KMS-11 (cell line): ENCODE measurements at regions not wholly inside any gene's neighbourhood (a gene's known extent, or its start where the extent isn't known, plus 50 kb on each side); places are given as distances from the start of the nearest gene placed in this dataset.

Source experiments
- H2AFZ ChIP-seq: fragments of 200-600 bp; sonication (generic); 2 replicates; pipeline ENCODE4 v1.6.1; 2016; ENCODE audit warnings: antibody characterized with exemption, mixed run types, low read depth
- H3K27ac ChIP-seq: fragments of 200-600 bp; sonication (generic); 2 replicates; pipeline ENCODE4 v1.6.1; 2016; ENCODE audit warnings: mild to moderate bottlenecking, mixed run types
- H3K27me3 ChIP-seq: fragments of 200-600 bp; sonication (generic); 2 replicates; pipeline ENCODE4 v1.6.1; 2017; ENCODE audit warnings: mild to moderate bottlenecking, low read depth, mixed run types, moderate library complexity; ENCODE audit not compliant: insufficient read depth
- H3K36me3 ChIP-seq: fragments of 200-600 bp; sonication (generic); 2 replicates; pipeline ENCODE4 v1.6.1; 2017; ENCODE audit warnings: mild to moderate bottlenecking, mixed run types; ENCODE audit not compliant: insufficient read depth
- H3K4me1 ChIP-seq: fragments of 200-600 bp; sonication (generic); 2 replicates; pipeline ENCODE4 v1.6.1; 2016; ENCODE audit warnings: mild to moderate bottlenecking, low read depth, mixed run types; ENCODE audit not compliant: poor library complexity, severe bottlenecking
- H3K4me2 ChIP-seq: fragments of 200-600 bp; sonication (generic); 2 replicates; pipeline ENCODE4 v1.7.0; 2016; ENCODE audit warnings: mild to moderate bottlenecking, mixed run types
- H3K4me3 ChIP-seq: fragments of 200-600 bp; sonication (generic); IDR thresholded peaks from 2 replicates; pipeline ENCODE4 v1.6.1; 2017; ENCODE audit warnings: low read depth, low read length, mixed read lengths; ENCODE audit not compliant: insufficient read depth
- H3K79me2 ChIP-seq: fragments of 200-600 bp; sonication (generic); 2 replicates; pipeline ENCODE4 v1.6.1; 2016; ENCODE audit warnings: low read depth, mixed run types; ENCODE audit not compliant: insufficient read depth
- H3K9ac ChIP-seq: fragments of 200-600 bp; sonication (generic); 2 replicates; pipeline ENCODE4 v1.6.1; 2016; ENCODE audit warnings: mild to moderate bottlenecking, mixed run types
- H4K20me1 ChIP-seq: fragments of 200-600 bp; sonication (generic); 2 replicates; pipeline ENCODE4 v1.6.1; 2016; ENCODE audit warnings: mild to moderate bottlenecking, mixed run types; ENCODE audit not compliant: insufficient read depth
- TF ChIP-seq, protein P1 (sequence below): fragments of 200-600 bp; sonication (generic); conservative IDR thresholded peaks from 2 replicates; pipeline ENCODE4 v1.6.1; 2017; ENCODE audit warnings: low read depth, mild to moderate bottlenecking, antibody characterized with exemption, low read length, moderate library complexity, mixed read lengths

DNA sequence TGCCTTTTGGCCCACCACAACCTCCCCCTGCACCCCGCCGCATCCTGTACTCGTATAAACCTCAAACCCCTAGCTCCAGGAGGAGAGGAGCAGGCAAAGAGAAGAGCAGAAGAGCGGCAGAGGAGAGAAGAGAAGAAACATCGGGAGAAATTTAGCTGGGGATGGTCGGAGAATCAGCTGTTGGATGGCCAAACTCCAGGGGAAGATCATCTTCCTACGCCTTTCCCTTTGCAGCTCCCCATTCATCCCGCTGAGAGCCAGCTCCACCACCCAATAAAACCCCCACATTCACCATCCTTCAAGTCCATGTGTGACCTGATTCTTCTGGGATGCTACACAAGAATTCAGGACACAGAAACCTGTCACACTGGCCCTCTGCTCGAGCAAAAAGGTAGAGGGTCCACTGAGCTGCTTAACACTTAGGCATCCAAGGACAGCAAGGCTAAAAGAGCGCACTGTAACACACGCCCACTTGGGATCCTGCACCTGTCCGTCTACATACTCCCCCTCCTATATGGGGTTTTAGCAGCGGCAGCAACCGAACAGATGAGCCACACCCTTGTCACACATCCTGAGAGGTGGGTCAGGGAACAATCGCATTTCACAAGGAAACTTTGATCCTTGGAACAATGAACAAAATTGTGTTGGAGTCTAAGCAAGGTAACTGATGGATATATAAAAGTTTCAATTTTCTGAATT lies 51.6 kb upstream of the MIR17HG start:
- no peak overlapping the region for H3K27ac ChIP-seq

GRCh38 chr13:91297503-91297902 lies 50.0 kb upstream of the MIR17HG start:
- TF ChIP-seq, protein P1, sequence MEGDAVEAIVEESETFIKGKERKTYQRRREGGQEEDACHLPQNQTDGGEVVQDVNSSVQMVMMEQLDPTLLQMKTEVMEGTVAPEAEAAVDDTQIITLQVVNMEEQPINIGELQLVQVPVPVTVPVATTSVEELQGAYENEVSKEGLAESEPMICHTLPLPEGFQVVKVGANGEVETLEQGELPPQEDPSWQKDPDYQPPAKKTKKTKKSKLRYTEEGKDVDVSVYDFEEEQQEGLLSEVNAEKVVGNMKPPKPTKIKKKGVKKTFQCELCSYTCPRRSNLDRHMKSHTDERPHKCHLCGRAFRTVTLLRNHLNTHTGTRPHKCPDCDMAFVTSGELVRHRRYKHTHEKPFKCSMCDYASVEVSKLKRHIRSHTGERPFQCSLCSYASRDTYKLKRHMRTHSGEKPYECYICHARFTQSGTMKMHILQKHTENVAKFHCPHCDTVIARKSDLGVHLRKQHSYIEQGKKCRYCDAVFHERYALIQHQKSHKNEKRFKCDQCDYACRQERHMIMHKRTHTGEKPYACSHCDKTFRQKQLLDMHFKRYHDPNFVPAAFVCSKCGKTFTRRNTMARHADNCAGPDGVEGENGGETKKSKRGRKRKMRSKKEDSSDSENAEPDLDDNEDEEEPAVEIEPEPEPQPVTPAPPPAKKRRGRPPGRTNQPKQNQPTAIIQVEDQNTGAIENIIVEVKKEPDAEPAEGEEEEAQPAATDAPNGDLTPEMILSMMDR: no peak
- Histone ChIP-seq H3K36me3 (no peaks in the 10 kb centered on the region), H2AFZ (no peak overlapping the region)

More for the DNA sequence above, 51.6 kb upstream of the MIR17HG start:
- Histone ChIP-seq H3K79me2 (no peaks in the 10 kb centered on the region), H3K9ac (no peak overlapping the region), H2AFZ (no peak overlapping the region), H3K4me3 (no peak overlapping the region), H3K4me1 (no peaks in the 10 kb centered on the region), H3K36me3 (no peaks in the 10 kb centered on the region), H3K4me2 (no peak overlapping the region), H3K27me3 (no peaks in the 10 kb centered on the region), H4K20me1 (no peaks in the 10 kb centered on the region)
- TF ChIP-seq, protein P1: no peak

More at GRCh38 chr13:91297503-91297902, 50.0 kb upstream of the MIR17HG start:
- Histone ChIP-seq H3K4me1 (no peaks in the 10 kb centered on the region), H3K4me3 (no peak overlapping the region), H3K9ac (no peak overlapping the region), H3K27ac (no peak overlapping the region), H3K27me3 (no peaks in the 10 kb centered on the region), H3K4me2 (no peak overlapping the region), H4K20me1 (no peaks in the 10 kb centered on the region), H3K79me2 (no peaks in the 10 kb centered on the region)
